ENCODE measurements at regions not wholly inside any gene's neighbourhood (a gene's known extent, or its start where the extent isn't known, plus 50 kb on each side); places are given as distances from the start of the nearest gene placed in this dataset.

GRCh38 chr1:175810305-175810704 lies 66.9 kb upstream of the TNR start:
- no peak for TF ChIP-seq TAF1 (IDR thresholded peaks at IDR 0.05; ENCODE audit: low read depth, low read length)
- TF ChIP-seq POLR2A (IDR thresholded peaks at IDR 0.05; ENCODE audit: low read depth, low read length): no peak
- TF ChIP-seq POLR2AphosphoS5 (IDR thresholded peaks at IDR 0.05; ENCODE audit: low read depth, low read length): no peak
- no peak for TF ChIP-seq SPI1 (IDR thresholded peaks at IDR 0.05; ENCODE audit: low read depth, low read length)
- no peak for TF ChIP-seq POU2F2 (IDR thresholded peaks at IDR 0.05; ENCODE audit: low read depth, low read length)
- TF ChIP-seq PAX5 (IDR thresholded peaks at IDR 0.05; ENCODE audit: insufficient read depth, low read length, severe bottlenecking): no peak
